Testis (tissue), 2 donors: ENCODE measurements at regions not wholly inside any gene's neighbourhood (a gene's known extent, or its start where the extent isn't known, plus 50 kb on each side); places are given as distances from the start of the nearest gene placed in this dataset.

Source experiments
- DNase-seq: peaks from one replicate; pipeline ENCODE4 v3.0.0-alpha.2; 2019
- H3K27ac ChIP-seq, 2 donors: fragments of 200-600 bp; sonication (generic); one replicate each; pipeline ENCODE4 v1.5.1; 2019
- H3K27me3 ChIP-seq: fragments of 200-600 bp; sonication (generic); one replicate; pipeline ENCODE4 v1.5.1; 2019
- H3K36me3 ChIP-seq: fragments of 200-600 bp; sonication (generic); one replicate; pipeline ENCODE4 v1.5.1; 2017; ENCODE audit warnings: low read depth; ENCODE audit errors: missing control alignments
- H3K4me1 ChIP-seq: fragments of 200-600 bp; sonication (generic); one replicate; pipeline ENCODE4 v1.5.1; 2019
- H3K4me3 ChIP-seq, 2 donors: fragments of 200-600 bp; sonication (generic); one replicate each; pipeline ENCODE4 v1.5.1; 2017 to 2019
- H3K9me3 ChIP-seq: fragments of 200-600 bp; sonication (generic); one replicate; pipeline ENCODE4 v1.5.1; 2017
- POLR2A ChIP-seq: fragments of 450-650 bp; IDR thresholded peaks from one replicate; pipeline ENCODE4 v1.6.1; 2017; ENCODE audit warnings: antibody characterized with exemption, mild to moderate bottlenecking, moderate library complexity
- WGBS, 2 donors: methylation state at CpG; one replicate each; pipeline ENCODE4 v1.1.5; 2018; 5-methylcytosine and 5-hydroxymethylcytosine counted together
- intact Hi-C: fragments of 100-400 bp; cut with DNase I; formaldehyde crosslinking; loops from one replicate; pipeline ENCODE4 v1.15.1; 2023; ENCODE audit warnings: low total_unique reads
- TF ChIP-seq, protein P1 (sequence below), 3 experiments: fragments of 450-650 bp in 2 of 3; fragments of 200-600 bp in 1 of 3; sonication (generic) in 1 of 3; IDR thresholded peaks; one replicate each; pipeline ENCODE4 v1.5.1; 2016 to 2019; ENCODE audit warnings: antibody characterized with exemption in 3 of 3, mild to moderate bottlenecking in 2 of 3, moderate library complexity in 1 of 3

- peak; percentile 52 for DNase-seq
- no peaks in the 10 kb centered on the region for H3K36me3 ChIP-seq
- H3K4me1 ChIP-seq = no peaks in the 10 kb centered on the region
- 26 to 36% methylated on average over 8 of the region's 8 CpGs for WGBS, 2 donors
- H3K27me3 ChIP-seq = no peaks in the 10 kb centered on the region
- intact Hi-C loops = no loop called here
- TF ChIP-seq POLR2A = no peak
- TF ChIP-seq, protein P1, sequence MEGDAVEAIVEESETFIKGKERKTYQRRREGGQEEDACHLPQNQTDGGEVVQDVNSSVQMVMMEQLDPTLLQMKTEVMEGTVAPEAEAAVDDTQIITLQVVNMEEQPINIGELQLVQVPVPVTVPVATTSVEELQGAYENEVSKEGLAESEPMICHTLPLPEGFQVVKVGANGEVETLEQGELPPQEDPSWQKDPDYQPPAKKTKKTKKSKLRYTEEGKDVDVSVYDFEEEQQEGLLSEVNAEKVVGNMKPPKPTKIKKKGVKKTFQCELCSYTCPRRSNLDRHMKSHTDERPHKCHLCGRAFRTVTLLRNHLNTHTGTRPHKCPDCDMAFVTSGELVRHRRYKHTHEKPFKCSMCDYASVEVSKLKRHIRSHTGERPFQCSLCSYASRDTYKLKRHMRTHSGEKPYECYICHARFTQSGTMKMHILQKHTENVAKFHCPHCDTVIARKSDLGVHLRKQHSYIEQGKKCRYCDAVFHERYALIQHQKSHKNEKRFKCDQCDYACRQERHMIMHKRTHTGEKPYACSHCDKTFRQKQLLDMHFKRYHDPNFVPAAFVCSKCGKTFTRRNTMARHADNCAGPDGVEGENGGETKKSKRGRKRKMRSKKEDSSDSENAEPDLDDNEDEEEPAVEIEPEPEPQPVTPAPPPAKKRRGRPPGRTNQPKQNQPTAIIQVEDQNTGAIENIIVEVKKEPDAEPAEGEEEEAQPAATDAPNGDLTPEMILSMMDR (IDR thresholded peaks at IDR 0.05) = no peak
- H3K4me3 ChIP-seq = no peak overlapping the region
- no peaks in the 10 kb centered on the region for H3K9me3 ChIP-seq
- H3K27ac ChIP-seq = no peak overlapping the region
Observed at GRCh38 chr17:5759501-5759925, 175.2 kb upstream of the NLRP1 start.

GRCh38 chr17:5762191-5762590 lies 177.9 kb upstream of the NLRP1 start:
- 68 to 95% methylated on average over 2 of the region's 2 CpGs for WGBS, 2 donors
- Histone ChIP-seq H3K4me3 (no peak overlapping the region), H3K36me3 (no peaks in the 10 kb centered on the region), H3K27ac (no peak overlapping the region), H3K4me1 (no peaks in the 10 kb centered on the region), H3K9me3 (no peaks in the 10 kb centered on the region), H3K27me3 (no peaks in the 10 kb centered on the region)
- intact Hi-C loops = no loop called here
- no peak for DNase-seq
- TF ChIP-seq, protein P1 (IDR thresholded peaks at IDR 0.05) = no peak
- no peak for TF ChIP-seq POLR2A

- H3K9me3 ChIP-seq = no peaks in the 10 kb centered on the region
- no peak for DNase-seq
- intact Hi-C loops = no loop called here
- H3K36me3 ChIP-seq = no peaks in the 10 kb centered on the region
- no peaks in the 10 kb centered on the region for H3K27me3 ChIP-seq
- no peak overlapping the region for H3K4me3 ChIP-seq
- no peak for TF ChIP-seq POLR2A
- TF ChIP-seq, protein P1 (IDR thresholded peaks at IDR 0.05) = no peak
- 76 to 80% methylated on average over 14 of the region's 14 CpGs for WGBS, 2 donors
- H3K4me1 ChIP-seq = no peaks in the 10 kb centered on the region
- H3K27ac ChIP-seq = no peak overlapping the region
Observed at GRCh38 chr17:5763595-5764306, 179.4 kb upstream of the NLRP1 start.

GRCh38 chr17:5769593-5770354 lies 185.5 kb upstream of the NLRP1 start:
- no peak for DNase-seq
- Histone ChIP-seq H3K4me1 (no peaks in the 10 kb centered on the region), H3K4me3 (no peak overlapping the region), H3K27ac (no peak overlapping the region), H3K36me3 (no peaks in the 10 kb centered on the region), H3K27me3 (no peaks in the 10 kb centered on the region), H3K9me3 (no peaks in the 10 kb centered on the region)
- intact Hi-C loops = no loop called here
- 52 to 55% methylated on average over 13 of the region's 13 CpGs for WGBS, 2 donors
- TF ChIP-seq POLR2A = no peak
- TF ChIP-seq, protein P1 (IDR thresholded peaks at IDR 0.05) = no peak
